ENCODE measurements at regions not wholly inside any gene's neighbourhood (a gene's known extent, or its start where the extent isn't known, plus 50 kb on each side); places are given as distances from the start of the nearest gene placed in this dataset.

GRCh38 chr5:135713161-135713915 lies 121.1 kb upstream of the SLC25A48 start:
- Histone ChIP-seq H3K9me3 (ENCODE audit: low read depth) (no peaks in the 10 kb centered on the region), H3K4me3 (no peak overlapping the region), H3K27me3 (no peaks in the 10 kb centered on the region), H3K4me1 (ENCODE audit: low read depth) (no peaks in the 10 kb centered on the region), H3K36me3 (no peaks in the 10 kb centered on the region), H3K27ac (no peak overlapping the region)
- TF ChIP-seq, protein P1, sequence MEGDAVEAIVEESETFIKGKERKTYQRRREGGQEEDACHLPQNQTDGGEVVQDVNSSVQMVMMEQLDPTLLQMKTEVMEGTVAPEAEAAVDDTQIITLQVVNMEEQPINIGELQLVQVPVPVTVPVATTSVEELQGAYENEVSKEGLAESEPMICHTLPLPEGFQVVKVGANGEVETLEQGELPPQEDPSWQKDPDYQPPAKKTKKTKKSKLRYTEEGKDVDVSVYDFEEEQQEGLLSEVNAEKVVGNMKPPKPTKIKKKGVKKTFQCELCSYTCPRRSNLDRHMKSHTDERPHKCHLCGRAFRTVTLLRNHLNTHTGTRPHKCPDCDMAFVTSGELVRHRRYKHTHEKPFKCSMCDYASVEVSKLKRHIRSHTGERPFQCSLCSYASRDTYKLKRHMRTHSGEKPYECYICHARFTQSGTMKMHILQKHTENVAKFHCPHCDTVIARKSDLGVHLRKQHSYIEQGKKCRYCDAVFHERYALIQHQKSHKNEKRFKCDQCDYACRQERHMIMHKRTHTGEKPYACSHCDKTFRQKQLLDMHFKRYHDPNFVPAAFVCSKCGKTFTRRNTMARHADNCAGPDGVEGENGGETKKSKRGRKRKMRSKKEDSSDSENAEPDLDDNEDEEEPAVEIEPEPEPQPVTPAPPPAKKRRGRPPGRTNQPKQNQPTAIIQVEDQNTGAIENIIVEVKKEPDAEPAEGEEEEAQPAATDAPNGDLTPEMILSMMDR (IDR thresholded peaks at IDR 0.05; ENCODE audit: low read depth, low read length) = no peak
- no peak for DNase-seq (ENCODE audit: low read depth in 1 of 2, low spot score in 1 of 2)

DNA sequence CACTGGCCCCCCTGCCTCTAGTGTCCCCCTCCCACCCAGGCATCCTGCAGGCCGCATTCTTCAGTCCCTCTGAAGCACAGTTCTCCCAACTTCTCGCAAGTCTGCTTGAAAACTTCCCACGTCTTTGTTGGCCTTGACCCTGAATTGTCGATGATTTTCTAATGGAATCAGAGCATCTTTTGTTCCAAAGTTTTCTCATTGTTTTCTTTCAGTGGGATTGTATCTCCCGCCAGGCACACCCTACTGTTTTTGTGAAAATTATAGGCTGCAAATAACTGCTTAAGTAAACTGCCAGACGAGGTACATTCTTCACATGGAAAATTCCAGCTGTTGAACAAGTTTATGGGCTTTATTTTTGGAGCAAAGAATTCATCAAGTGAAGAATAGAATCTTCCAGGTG lies 122.6 kb upstream of the SLC25A48 start:
- H3K27ac ChIP-seq = no peak overlapping the region
- DNase-seq (ENCODE audit: low read depth in 1 of 2, low spot score in 1 of 2) = no peak

GRCh38 chr5:135710045-135710675 lies 124.3 kb upstream of the SLC25A48 start:
- Histone ChIP-seq H3K27ac (no peak overlapping the region), H3K4me1 (ENCODE audit: low read depth) (no peaks in the 10 kb centered on the region)

More for the DNA sequence above, 122.6 kb upstream of the SLC25A48 start:
- no peak overlapping the region for H3K4me3 ChIP-seq
- no peaks in the 10 kb centered on the region for H3K27me3 ChIP-seq
- no peaks in the 10 kb centered on the region for H3K4me1 ChIP-seq (ENCODE audit: low read depth)
- TF ChIP-seq, protein P1 (IDR thresholded peaks at IDR 0.05; ENCODE audit: low read depth, low read length) = no peak
- H3K9me3 ChIP-seq (ENCODE audit: low read depth) = no peaks in the 10 kb centered on the region
- H3K36me3 ChIP-seq = no peaks in the 10 kb centered on the region

GRCh38 chr5:135709208-135709575 lies 125.3 kb upstream of the SLC25A48 start:
- Histone ChIP-seq H3K9me3 (ENCODE audit: low read depth) (no peaks in the 10 kb centered on the region), H3K36me3 (no peaks in the 10 kb centered on the region), H3K4me3 (no peak overlapping the region), H3K4me1 (ENCODE audit: low read depth) (no peaks in the 10 kb centered on the region), H3K27me3 (no peaks in the 10 kb centered on the region), H3K27ac (no peak overlapping the region)
- TF ChIP-seq, protein P1 (IDR thresholded peaks at IDR 0.05; ENCODE audit: low read depth, low read length) = no peak
- DNase-seq (ENCODE audit: low read depth in 1 of 2, low spot score in 1 of 2) = no peak

More at GRCh38 chr5:135710045-135710675, 124.3 kb upstream of the SLC25A48 start:
- H3K36me3 ChIP-seq = no peaks in the 10 kb centered on the region
- TF ChIP-seq, protein P1 (IDR thresholded peaks at IDR 0.05; ENCODE audit: low read depth, low read length) = no peak
- no peak overlapping the region for H3K4me3 ChIP-seq
- no peaks in the 10 kb centered on the region for H3K27me3 ChIP-seq
- no peak for DNase-seq (ENCODE audit: low read depth in 1 of 2, low spot score in 1 of 2)
- no peaks in the 10 kb centered on the region for H3K9me3 ChIP-seq (ENCODE audit: low read depth)

GRCh38 chr5:135708481-135709207 lies 125.8 kb upstream of the SLC25A48 start:
- Histone ChIP-seq H3K36me3 (no peaks in the 10 kb centered on the region), H3K9me3 (ENCODE audit: low read depth) (no peaks in the 10 kb centered on the region), H3K27ac (no peak overlapping the region), H3K4me3 (no peak overlapping the region), H3K4me1 (ENCODE audit: low read depth) (no peaks in the 10 kb centered on the region), H3K27me3 (no peaks in the 10 kb centered on the region)
- no peak for DNase-seq (ENCODE audit: low read depth in 1 of 2, low spot score in 1 of 2)
- TF ChIP-seq, protein P1 (IDR thresholded peaks at IDR 0.05; ENCODE audit: low read depth, low read length) = no peak
